ENCODE measurements at regions not wholly inside any gene's neighbourhood (a gene's known extent, or its start where the extent isn't known, plus 50 kb on each side); places are given as distances from the start of the nearest gene placed in this dataset.
"Not testable (repeated sequence)": the region's sequence is repeated elsewhere in the genome, so short reads cannot be mapped to it uniquely, and the experiment has no call there.

DNA sequence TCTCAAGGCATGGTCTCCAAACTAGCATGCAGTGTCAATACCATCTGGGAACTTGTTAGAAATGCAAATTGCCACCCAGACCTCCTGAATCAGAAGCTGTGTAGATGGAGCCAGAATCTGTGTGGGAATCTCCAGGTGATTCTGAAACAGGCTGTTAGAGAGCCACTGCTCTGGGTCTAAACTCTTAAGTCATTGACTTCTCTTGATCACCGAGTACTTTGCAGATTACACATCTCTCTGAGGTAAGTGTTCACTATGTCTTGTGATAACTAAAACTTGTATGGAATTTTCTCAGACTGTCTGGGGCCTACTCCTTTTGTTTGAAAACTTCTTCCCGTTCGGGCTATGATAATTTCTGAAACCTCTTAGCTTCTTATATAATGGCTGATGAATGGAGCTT, 315.6 kb downstream of the EDEM1 start:
- H3K4me1 ChIP-seq (ENCODE audit: control insufficient read depth, insufficient read depth, low read length) = peaks cover 10% of the 10 kb centered on the region
- no peak overlapping the region for H3K4me3 ChIP-seq (ENCODE audit: low read depth, low read length)
- H3K27ac ChIP-seq (ENCODE audit: low read depth, low read length) = no peak overlapping the region
- no peaks in the 10 kb centered on the region for H3K27me3 ChIP-seq (ENCODE audit: control insufficient read depth, insufficient read depth, low read length)
- H3K36me3 ChIP-seq (ENCODE audit: control insufficient read depth, insufficient read depth, low read length) = no peaks in the 10 kb centered on the region
- no peak overlapping the region for H3K9ac ChIP-seq (ENCODE audit: low read length)
- H3K9me3 ChIP-seq (ENCODE audit: control insufficient read depth, insufficient read depth, low read depth, low read length) = peaks cover under 1% of the 10 kb centered on the region

GRCh38 chr3:5504135-5504534, 316.6 kb downstream of the EDEM1 start:
- H3K4me1 ChIP-seq (ENCODE audit: control insufficient read depth, insufficient read depth, low read length) = peaks cover 10% of the 10 kb centered on the region
- no peaks in the 10 kb centered on the region for H3K27me3 ChIP-seq (ENCODE audit: control insufficient read depth, insufficient read depth, low read length)
- H3K4me3 ChIP-seq (ENCODE audit: low read depth, low read length) = no peak overlapping the region
- H3K27ac ChIP-seq (ENCODE audit: low read depth, low read length) = no peak overlapping the region
- H3K9me3 ChIP-seq (ENCODE audit: control insufficient read depth, insufficient read depth, low read depth, low read length) = peaks cover 6% of the 10 kb centered on the region
- H3K9ac ChIP-seq (ENCODE audit: low read length) = no peak overlapping the region
- H3K36me3 ChIP-seq (ENCODE audit: control insufficient read depth, insufficient read depth, low read length) = no peaks in the 10 kb centered on the region

DNA sequence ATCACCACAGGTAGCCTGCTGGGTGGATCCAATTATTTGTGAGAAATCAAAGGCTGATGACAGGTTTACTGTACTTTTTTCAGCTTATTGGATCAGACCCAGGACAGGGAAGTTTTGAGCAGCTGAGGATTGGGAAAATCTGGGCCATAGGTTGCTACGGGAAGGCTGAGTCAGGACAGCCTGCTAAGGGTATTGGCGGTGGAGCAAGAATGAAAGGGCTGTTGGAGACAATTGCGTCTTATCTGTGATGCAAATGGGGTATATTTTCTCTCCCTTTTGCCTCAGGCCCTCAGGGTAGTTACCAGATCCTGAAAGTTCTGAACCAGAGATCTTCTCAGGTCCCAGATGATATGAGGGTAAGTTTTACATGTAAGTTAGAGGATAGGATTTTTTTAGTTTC, 317.7 kb downstream of the EDEM1 start:
- Histone ChIP-seq H3K4me3 (ENCODE audit: low read depth, low read length) (no peak overlapping the region), H3K27me3 (ENCODE audit: control insufficient read depth, insufficient read depth, low read length) (no peaks in the 10 kb centered on the region), H3K27ac (ENCODE audit: low read depth, low read length) (no peak overlapping the region), H3K4me1 (ENCODE audit: control insufficient read depth, insufficient read depth, low read length) (peaks cover 10% of the 10 kb centered on the region), H3K9ac (ENCODE audit: low read length) (no peak overlapping the region), H3K36me3 (ENCODE audit: control insufficient read depth, insufficient read depth, low read length) (no peaks in the 10 kb centered on the region), H3K9me3 (ENCODE audit: control insufficient read depth, insufficient read depth, low read depth, low read length) (peaks cover 8% of the 10 kb centered on the region)

DNA sequence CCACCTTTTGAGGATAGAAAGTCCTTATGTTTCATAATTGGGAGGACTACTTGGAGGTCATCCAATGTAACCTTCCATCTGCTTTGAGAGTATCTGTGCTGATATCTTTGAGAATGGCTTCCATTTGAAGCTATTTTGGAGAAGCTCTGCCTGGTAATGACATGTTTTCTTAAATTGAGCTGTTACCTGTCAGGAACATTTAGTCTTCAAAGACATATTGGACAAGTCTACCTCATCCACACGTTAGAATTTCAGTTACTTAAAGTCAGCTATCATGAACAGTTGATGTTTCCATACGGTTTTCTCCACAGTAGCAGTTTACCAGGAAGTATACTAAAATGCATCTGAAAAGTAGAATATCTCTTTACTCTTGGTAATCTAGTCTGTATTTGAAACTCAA, 318.5 kb downstream of the EDEM1 start:
- Histone ChIP-seq H3K4me3 (ENCODE audit: low read depth, low read length) (no peak overlapping the region), H3K36me3 (ENCODE audit: control insufficient read depth, insufficient read depth, low read length) (no peaks in the 10 kb centered on the region), H3K27ac (ENCODE audit: low read depth, low read length) (no peak overlapping the region), H3K27me3 (ENCODE audit: control insufficient read depth, insufficient read depth, low read length) (no peaks in the 10 kb centered on the region), H3K9ac (ENCODE audit: low read length) (no peak overlapping the region), H3K9me3 (ENCODE audit: control insufficient read depth, insufficient read depth, low read depth, low read length) (peaks cover 8% of the 10 kb centered on the region), H3K4me1 (ENCODE audit: control insufficient read depth, insufficient read depth, low read length) (peaks cover 16% of the 10 kb centered on the region)

GRCh38 chr3:5508860-5509259, 321.4 kb downstream of the EDEM1 start:
- H3K9me3 ChIP-seq (ENCODE audit: control insufficient read depth, insufficient read depth, low read depth, low read length); H3K4me3 ChIP-seq (ENCODE audit: low read depth, low read length); H3K27me3 ChIP-seq (ENCODE audit: control insufficient read depth, insufficient read depth, low read length); H3K36me3 ChIP-seq (ENCODE audit: control insufficient read depth, insufficient read depth, low read length); H3K9ac ChIP-seq (ENCODE audit: low read length); H3K27ac ChIP-seq (ENCODE audit: low read depth, low read length): not testable (repeated sequence)
- peaks cover 16% of the 10 kb centered on the region for H3K4me1 ChIP-seq (ENCODE audit: control insufficient read depth, insufficient read depth, low read length)

GRCh38 chr3:5510300-5510699, 322.8 kb downstream of the EDEM1 start:
- no peak overlapping the region for H3K9ac ChIP-seq (ENCODE audit: low read length)
- no peak overlapping the region for H3K4me3 ChIP-seq (ENCODE audit: low read depth, low read length)
- no peaks in the 10 kb centered on the region for H3K27me3 ChIP-seq (ENCODE audit: control insufficient read depth, insufficient read depth, low read length)
- peaks cover 8% of the 10 kb centered on the region for H3K9me3 ChIP-seq (ENCODE audit: control insufficient read depth, insufficient read depth, low read depth, low read length)
- H3K27ac ChIP-seq (ENCODE audit: low read depth, low read length) = no peak overlapping the region
- H3K4me1 ChIP-seq (ENCODE audit: control insufficient read depth, insufficient read depth, low read length) = peaks cover 8% of the 10 kb centered on the region
- H3K36me3 ChIP-seq (ENCODE audit: control insufficient read depth, insufficient read depth, low read length) = no peaks in the 10 kb centered on the region

DNA sequence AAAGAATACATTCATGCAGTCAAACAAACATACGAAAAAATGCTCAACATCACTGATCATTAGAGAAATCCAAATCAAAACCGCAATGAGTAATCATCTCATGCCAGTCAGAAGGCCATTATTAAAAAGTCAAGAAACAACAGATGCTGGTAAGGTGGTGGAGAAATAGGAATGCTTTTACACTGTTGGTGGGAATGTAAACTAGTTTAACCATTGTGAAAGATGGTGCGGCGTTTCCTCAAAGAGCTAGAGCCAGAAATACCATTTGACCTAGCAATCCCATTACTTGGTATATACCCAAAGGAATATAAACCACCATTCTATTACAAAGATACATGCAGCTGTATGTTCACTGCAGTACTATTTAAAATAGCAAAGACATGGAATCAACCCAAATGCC, 330.4 kb downstream of the EDEM1 start:
- Histone ChIP-seq H3K27ac (ENCODE audit: low read depth, low read length) (no peak overlapping the region), H3K36me3 (ENCODE audit: control insufficient read depth, insufficient read depth, low read length) (no peaks in the 10 kb centered on the region), H3K9ac (ENCODE audit: low read length) (no peak overlapping the region), H3K4me1 (ENCODE audit: control insufficient read depth, insufficient read depth, low read length) (no peaks in the 10 kb centered on the region), H3K9me3 (ENCODE audit: control insufficient read depth, insufficient read depth, low read depth, low read length) (0 out of 2 replicates have a peak, but pooled peaks cover 2% of the 10 kb centered on the region), H3K4me3 (ENCODE audit: low read depth, low read length) (no peak overlapping the region), H3K27me3 (ENCODE audit: control insufficient read depth, insufficient read depth, low read length) (no peaks in the 10 kb centered on the region)

DNA sequence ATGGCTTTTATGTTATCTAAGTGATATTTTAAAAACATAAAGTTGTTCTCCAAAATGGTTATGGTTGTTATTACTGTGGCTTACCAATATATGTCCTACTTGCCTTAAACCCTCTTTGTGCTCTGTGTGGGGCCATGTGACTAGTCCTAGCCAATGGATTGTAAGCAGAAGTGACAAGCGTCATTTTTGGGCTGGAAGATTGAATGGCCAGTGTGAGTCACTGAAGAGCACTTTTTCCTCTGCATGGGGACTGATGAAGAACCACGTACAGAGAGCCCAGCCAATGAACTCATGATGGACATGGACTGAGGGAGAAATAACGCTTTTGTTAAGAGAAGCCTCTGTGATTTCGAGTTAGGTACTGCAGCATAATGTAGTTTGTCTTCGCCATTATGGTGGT, 332.7 kb downstream of the EDEM1 start:
- Histone ChIP-seq H3K36me3 (ENCODE audit: control insufficient read depth, insufficient read depth, low read length) (no peaks in the 10 kb centered on the region), H3K4me3 (ENCODE audit: low read depth, low read length) (no peak overlapping the region), H3K9ac (ENCODE audit: low read length) (no peak overlapping the region), H3K9me3 (ENCODE audit: control insufficient read depth, insufficient read depth, low read depth, low read length) (0 out of 2 replicates have a peak, but pooled peaks cover 2% of the 10 kb centered on the region), H3K27ac (ENCODE audit: low read depth, low read length) (no peak overlapping the region), H3K4me1 (ENCODE audit: control insufficient read depth, insufficient read depth, low read length) (no peaks in the 10 kb centered on the region), H3K27me3 (ENCODE audit: control insufficient read depth, insufficient read depth, low read length) (no peaks in the 10 kb centered on the region)

- Histone ChIP-seq H3K4me1 (ENCODE audit: control insufficient read depth, insufficient read depth, low read length) (no peaks in the 10 kb centered on the region), H3K36me3 (ENCODE audit: control insufficient read depth, insufficient read depth, low read length) (no peaks in the 10 kb centered on the region), H3K4me3 (ENCODE audit: low read depth, low read length) (no peak overlapping the region), H3K9ac (ENCODE audit: low read length) (no peak overlapping the region), H3K27ac (ENCODE audit: low read depth, low read length) (no peak overlapping the region), H3K27me3 (ENCODE audit: control insufficient read depth, insufficient read depth, low read length) (no peaks in the 10 kb centered on the region), H3K9me3 (ENCODE audit: control insufficient read depth, insufficient read depth, low read depth, low read length) (0 out of 2 replicates have a peak, but pooled peaks cover 2% of the 10 kb centered on the region)
These were observed 335.6 kb downstream of the EDEM1 start for GRCh38 chr3:5523125-5523524.

DNA sequence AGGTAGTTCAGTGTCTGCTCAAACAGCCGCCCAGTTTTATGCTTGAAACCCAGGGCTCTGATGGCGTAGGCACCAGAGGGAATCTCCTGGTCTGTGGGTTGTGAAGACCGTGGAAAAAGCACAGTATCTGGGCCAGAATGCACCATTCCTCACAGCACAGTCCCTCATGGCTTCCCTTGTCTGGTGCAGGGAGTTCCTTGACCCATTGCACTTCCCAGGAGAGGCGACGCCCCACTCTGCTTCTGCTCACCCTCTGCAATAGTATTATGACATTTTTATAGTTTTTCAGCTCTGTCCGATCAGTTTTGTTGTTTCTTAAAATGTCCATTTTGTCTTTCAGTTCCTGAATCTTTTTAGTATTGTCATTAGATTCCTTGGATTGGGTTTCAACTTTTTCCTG, 343.5 kb downstream of the EDEM1 start:
- no peaks in the 10 kb centered on the region for H3K36me3 ChIP-seq (ENCODE audit: control insufficient read depth, insufficient read depth, low read length)
- no peaks in the 10 kb centered on the region for H3K4me1 ChIP-seq (ENCODE audit: control insufficient read depth, insufficient read depth, low read length)

GRCh38 chr3:5531741-5532290, 344.3 kb downstream of the EDEM1 start:
- Histone ChIP-seq H3K27me3 (ENCODE audit: control insufficient read depth, insufficient read depth, low read length) (no peaks in the 10 kb centered on the region), H3K9me3 (ENCODE audit: control insufficient read depth, insufficient read depth, low read depth, low read length) (no peaks in the 10 kb centered on the region), H3K36me3 (ENCODE audit: control insufficient read depth, insufficient read depth, low read length) (no peaks in the 10 kb centered on the region), H3K27ac (ENCODE audit: low read depth, low read length) (no peak overlapping the region), H3K4me1 (ENCODE audit: control insufficient read depth, insufficient read depth, low read length) (no peaks in the 10 kb centered on the region), H3K4me3 (ENCODE audit: low read depth, low read length) (no peak overlapping the region), H3K9ac (ENCODE audit: low read length) (no peak overlapping the region)

More for the DNA sequence above, 343.5 kb downstream of the EDEM1 start:
- Histone ChIP-seq H3K9ac (ENCODE audit: low read length) (no peak overlapping the region), H3K27me3 (ENCODE audit: control insufficient read depth, insufficient read depth, low read length) (no peaks in the 10 kb centered on the region), H3K27ac (ENCODE audit: low read depth, low read length) (no peak overlapping the region), H3K4me3 (ENCODE audit: low read depth, low read length) (no peak overlapping the region), H3K9me3 (ENCODE audit: control insufficient read depth, insufficient read depth, low read depth, low read length) (no peaks in the 10 kb centered on the region)

GRCh38 chr3:5540532-5540931, 353.0 kb downstream of the EDEM1 start:
- Histone ChIP-seq H3K27me3 (ENCODE audit: control insufficient read depth, insufficient read depth, low read length) (no peaks in the 10 kb centered on the region), H3K9ac (ENCODE audit: low read length) (no peak overlapping the region), H3K4me3 (ENCODE audit: low read depth, low read length) (no peak overlapping the region), H3K4me1 (ENCODE audit: control insufficient read depth, insufficient read depth, low read length) (no peaks in the 10 kb centered on the region), H3K27ac (ENCODE audit: low read depth, low read length) (no peak overlapping the region), H3K9me3 (ENCODE audit: control insufficient read depth, insufficient read depth, low read depth, low read length) (peaks cover 12% of the 10 kb centered on the region), H3K36me3 (ENCODE audit: control insufficient read depth, insufficient read depth, low read length) (no peaks in the 10 kb centered on the region)
